ENCODE measurements at regions not wholly inside any gene's neighbourhood (a gene's known extent, or its start where the extent isn't known, plus 50 kb on each side); places are given as distances from the start of the nearest gene placed in this dataset.

DNA sequence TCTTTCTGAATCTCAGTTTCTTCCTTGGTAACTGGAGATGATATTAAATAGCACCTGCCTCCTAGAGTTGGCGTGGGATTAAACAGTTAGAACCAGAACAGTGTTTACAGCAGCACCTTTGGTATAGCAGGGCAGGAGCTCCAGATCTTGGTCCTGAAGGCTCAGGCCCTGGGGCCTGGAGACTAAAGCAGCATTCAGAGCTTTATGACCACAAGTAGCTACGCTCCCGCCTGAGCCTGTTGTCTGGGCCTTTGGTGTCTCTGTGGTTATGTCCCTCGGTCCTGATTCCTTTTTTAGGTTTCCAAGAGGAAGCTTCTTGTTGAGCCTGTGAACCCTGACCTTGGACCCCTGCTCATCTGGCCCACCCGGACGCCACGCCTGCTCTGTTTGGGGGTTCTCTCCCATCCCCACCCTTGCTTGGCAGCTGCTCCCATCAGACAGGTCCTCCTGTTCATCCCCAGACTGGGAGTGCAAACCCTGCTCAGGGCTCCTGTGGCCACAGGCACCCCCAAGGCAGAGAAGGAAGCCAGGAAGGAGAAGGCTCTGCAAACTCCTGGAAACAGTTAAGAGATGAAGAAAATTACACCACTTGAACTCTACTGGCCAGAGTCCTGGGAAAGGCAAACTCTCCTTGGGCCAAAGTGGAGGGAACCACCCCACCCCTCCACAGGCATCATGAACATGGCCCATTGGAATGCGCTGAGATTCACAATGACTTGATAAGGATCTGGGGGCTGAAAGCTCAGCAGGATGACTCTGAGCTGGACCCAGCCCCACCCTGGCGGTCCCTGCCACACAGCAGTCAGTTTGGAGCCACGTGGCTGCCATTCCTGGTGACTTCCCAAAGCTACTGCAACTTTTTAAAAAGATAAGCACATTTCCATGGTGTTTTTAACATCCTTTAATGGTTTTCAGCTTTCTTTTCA, 50.1 kb upstream of the TMEM72 start:
- no peak for DNase-seq (ENCODE audit: low read depth)
- H3K4me3 ChIP-seq (ENCODE audit: low read depth, low read length): no peak overlapping the region
- TF ChIP-seq, protein P1, sequence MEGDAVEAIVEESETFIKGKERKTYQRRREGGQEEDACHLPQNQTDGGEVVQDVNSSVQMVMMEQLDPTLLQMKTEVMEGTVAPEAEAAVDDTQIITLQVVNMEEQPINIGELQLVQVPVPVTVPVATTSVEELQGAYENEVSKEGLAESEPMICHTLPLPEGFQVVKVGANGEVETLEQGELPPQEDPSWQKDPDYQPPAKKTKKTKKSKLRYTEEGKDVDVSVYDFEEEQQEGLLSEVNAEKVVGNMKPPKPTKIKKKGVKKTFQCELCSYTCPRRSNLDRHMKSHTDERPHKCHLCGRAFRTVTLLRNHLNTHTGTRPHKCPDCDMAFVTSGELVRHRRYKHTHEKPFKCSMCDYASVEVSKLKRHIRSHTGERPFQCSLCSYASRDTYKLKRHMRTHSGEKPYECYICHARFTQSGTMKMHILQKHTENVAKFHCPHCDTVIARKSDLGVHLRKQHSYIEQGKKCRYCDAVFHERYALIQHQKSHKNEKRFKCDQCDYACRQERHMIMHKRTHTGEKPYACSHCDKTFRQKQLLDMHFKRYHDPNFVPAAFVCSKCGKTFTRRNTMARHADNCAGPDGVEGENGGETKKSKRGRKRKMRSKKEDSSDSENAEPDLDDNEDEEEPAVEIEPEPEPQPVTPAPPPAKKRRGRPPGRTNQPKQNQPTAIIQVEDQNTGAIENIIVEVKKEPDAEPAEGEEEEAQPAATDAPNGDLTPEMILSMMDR (conservative IDR thresholded peaks at IDR 0.05; ENCODE audit: low read depth, low read length): no peak
